OCI-M1 (cell line): ENCODE measurements at regions not wholly inside any gene's neighbourhood (a gene's known extent, or its start where the extent isn't known, plus 50 kb on each side); places are given as distances from the start of the nearest gene placed in this dataset.
A peak's percentile ranks its signal among the peaks of the same experiment; 100 is the strongest.

Experiments
- DNase-seq: peaks from one replicate; lab custom pipeline; 2025; lab: John Stamatoyannopoulos, UW

- DNase-seq, result no peak
These were observed 79.0 kb upstream of the JUN start for GRCh38 chr1:58862728-58863385.

- DNase-seq, result no peak
These were observed 80.8 kb upstream of the JUN start for GRCh38 chr1:58864654-58865053.

DNA sequence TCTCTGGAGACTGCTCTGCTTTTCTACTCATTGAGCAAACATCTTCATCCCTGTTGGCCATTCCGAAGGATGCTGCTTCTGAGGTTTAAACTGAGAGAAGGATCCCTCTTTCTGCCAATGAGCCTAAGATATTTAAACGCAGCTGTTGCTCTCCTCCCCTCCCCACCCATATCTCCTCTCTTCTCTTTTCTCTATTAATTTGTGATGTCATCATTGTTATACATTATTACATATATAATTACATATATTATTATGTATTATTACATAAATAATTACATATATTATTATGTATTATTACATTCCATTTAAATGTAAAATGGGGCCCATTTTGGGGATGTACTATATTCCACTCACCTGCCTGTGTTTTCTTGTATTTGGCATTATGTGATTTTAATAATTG is 82.7 kb upstream of the JUN start:
- no peak for DNase-seq

- no peak for DNase-seq
These were observed 85.9 kb upstream of the JUN start for GRCh38 chr1:58869638-58870297.

DNA sequence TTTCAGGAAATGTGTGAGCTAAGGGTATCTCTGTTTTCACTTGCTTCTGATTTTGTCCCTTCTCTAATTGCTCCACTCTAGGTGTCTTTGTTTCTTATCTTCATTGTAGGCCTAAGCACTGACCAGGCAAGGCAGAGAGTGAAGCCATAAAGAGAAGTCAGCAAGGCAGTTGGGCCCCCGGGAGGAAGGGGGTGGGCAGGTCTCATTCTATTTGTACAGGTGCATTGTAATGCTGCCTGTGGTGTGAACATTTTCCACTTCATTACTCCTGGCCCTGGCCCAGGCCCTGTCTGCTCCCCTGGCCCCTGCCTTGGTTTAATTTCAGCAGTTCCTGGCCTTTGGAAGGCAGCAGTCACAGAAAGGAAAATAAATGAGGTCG is 86.4 kb upstream of the JUN start:
- DNase-seq, result no peak

GRCh38 chr1:58874342-58874741 is 90.5 kb upstream of the JUN start:
- DNase-seq, result no peak

- no peak for DNase-seq
These were observed 91.2 kb upstream of the JUN start for GRCh38 chr1:58874757-58875755.

DNA sequence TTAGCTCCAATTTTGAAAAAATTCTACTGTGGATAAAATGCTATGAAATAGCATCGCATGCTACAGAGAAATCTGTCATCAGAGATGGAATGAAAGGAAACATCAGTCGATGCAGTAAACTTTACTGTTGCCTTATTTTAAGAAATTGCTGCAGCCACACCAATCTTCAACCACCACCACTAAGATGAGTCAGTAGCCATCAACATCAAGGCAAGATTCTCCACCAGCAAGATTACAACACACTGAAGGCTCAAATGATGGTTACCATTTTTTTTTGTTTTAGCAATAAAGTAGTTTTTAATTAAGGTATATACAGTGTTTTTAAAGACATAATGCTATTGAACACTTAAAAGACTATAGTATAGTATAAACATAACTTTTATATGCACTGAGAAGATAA is 95.6 kb upstream of the JUN start:
- DNase-seq, result no peak

- DNase-seq, result no peak
These were observed 96.7 kb upstream of the JUN start for GRCh38 chr1:58880592-58880991.

DNA sequence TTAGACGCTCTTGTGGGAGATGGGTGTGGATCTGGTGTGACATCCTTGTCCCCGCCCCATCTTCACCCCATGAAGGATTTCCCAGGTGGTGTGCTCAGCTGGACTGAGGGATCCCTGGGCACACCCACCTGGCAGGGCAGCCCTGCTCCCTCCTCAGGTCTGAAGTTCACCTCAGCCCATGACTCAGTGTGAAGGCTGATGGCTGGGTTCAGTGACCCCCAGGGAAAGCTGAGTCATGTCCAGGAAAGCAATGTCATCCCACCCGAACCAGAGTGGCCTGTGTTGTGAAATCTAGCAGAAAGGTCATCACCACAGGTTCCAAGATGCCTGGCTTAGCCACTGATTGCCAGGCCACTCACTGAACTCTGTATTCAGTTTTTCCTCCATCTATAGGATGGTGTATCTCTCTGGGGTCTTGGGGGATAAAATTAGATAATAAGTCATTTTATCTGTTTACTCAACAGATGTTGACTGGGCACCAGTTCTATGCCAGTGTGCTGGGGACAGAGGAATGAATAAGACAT is 97.7 kb upstream of the JUN start:
- DNase-seq, result peak; percentile 70

DNA sequence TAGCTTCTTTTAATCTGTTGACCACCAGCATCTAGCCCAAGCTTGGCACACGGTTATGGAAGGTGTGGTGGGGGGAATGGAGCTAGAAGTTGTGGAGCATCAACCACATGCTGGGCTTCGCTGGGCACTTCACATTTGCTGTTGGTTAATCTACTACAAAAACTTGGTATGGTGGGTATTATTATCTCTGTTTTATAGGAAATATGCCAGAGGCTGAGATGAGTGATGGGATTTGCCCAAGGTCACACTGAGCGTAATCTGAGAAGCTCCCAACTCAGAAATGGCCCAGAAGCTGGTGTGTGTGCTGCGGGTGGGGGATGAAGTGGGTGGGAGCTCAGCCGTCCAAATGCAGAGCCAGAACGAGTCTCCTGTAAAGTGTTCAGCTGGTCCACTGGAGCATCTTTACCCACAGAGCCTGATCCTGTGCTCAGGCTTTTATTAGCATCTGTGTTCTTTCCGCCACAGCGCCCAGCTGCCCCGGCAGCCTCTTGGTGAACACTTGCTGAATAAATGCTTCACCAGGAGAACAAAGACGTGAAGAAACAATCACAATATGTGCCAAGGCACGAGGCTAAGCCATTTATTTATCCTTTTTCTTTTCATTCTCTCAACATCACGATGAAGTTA is 98.6 kb upstream of the JUN start:
- no peak for DNase-seq

DNA sequence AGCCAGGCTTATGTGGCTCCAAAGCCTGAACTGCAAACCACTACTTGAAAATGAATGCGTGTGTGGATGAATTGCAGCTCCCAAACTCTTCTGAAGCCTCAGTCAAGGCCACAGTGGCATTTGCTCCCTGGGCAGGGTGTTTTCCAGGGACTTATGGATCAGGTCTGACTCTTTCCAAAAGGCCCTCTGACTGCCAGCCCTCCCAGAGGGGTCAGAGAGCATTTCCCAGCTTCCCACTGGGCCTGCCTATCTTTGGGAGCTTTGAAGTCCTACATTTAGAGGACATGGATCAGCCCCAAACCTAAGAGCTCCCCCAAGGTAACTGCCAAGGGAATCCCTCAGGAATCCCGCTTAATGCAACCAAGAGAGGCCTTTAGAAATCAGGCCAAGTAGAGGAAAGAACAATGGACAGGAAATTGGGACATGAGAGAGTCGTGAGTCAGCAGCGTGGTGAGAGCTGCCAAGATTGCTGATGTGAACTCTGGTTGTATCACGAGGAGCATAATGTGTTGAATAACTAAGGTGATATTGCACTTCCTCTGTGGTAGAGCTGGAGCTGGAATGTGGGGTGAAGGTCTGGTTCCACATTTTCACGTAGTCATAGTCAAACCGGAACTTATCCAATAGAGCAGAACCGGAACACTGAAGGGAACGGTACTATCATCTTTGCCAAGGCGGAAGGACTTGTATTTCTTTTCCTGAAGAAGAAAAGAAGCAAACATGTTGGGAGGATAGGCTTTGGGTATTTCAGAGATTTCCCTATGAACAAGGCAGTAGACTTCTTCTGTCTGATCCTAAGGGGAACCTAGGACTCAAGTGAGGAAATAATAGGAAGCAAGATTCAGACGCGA is 99.4 kb upstream of the JUN start:
- DNase-seq, result peak; percentile 89

- peak; percentile 92 for DNase-seq
These were observed 100.1 kb upstream of the JUN start for GRCh38 chr1:58883888-58884482.

DNA sequence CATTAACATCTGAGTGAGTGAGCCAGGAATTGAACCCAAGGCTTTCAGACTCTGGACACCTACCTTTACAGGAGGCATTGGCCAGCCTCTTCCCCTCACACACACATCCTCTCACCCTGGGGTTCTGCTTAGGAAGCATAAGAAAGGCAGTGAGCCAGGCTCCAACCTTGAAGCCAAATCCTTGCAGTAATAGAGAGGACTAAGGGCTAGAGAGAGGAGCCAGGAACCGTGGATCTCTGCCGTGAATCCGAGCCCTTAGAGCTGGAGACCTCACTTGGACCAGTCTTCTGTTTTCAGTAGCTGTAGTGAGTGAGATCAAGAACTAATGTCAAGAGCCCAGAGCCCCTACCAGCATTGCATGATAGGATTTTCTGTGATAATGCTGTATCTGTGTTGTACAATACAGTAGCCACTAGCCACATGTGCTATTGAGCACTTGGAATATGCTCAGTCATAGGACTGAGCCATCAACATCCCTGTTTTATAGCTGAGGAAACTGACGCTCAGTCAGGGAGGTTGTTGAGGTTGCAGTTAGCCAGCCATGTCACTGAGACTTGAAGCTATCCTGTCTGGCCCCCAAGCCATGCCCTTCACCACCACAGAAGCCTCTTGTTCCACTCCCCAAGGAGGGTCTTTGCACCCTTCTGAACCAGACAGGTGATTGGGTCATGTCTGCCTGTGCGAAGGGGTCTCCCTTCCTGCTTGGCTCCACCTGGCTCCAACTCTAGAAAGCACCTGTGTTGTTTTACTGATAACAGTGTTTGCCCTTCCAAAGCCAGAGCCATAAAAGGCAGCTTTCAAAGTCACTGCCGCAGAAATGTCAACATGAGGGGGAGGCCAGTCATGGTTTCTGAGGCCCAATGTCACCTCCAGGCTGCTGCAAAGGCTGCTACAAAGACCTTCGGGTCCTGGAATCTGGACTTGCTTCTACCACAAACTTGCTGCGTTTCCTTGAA is 101.1 kb upstream of the JUN start:
- DNase-seq, result peak; percentile 53

DNA sequence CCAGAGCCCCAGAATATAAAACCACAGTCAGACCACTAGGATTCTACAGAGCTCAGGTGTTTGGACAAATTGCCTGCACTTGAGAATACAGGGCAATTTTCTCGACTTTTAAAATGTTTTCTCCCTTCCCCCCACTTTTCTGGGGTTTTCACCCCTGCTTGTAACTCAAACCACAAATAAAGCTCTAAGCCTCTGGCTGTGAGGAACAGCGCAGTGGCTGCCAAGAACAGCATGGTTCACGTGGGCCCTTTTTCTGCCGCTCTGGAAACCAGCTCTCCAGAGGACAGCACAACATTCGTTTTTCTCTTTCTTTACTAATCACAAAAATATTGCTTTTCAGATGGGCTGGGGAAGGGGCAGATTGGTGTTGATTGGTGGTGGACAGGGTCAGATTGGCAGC is 102.2 kb upstream of the JUN start:
- no peak for DNase-seq

DNA sequence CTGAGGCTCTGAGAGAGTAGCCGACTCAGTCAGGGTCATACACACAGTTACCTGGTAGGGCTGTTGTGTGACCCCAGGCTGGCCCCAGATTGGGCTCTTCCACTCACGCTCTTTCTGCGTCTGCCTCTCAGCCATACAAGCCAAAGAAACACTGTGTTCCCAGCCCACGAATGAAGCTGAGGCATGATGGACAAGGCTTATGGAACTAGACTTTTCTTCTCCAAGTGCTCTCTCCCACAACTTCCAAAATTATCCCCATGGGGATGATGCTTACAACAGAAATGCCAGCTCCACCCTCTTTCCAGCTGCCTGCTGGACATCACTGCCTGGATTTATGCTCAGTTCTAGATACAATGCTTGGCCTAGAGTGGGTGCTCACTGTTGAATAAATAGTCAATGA is 102.8 kb upstream of the JUN start:
- DNase-seq, result no peak

- no peak for DNase-seq
These were observed 103.2 kb upstream of the JUN start for GRCh38 chr1:58887059-58887458.

DNA sequence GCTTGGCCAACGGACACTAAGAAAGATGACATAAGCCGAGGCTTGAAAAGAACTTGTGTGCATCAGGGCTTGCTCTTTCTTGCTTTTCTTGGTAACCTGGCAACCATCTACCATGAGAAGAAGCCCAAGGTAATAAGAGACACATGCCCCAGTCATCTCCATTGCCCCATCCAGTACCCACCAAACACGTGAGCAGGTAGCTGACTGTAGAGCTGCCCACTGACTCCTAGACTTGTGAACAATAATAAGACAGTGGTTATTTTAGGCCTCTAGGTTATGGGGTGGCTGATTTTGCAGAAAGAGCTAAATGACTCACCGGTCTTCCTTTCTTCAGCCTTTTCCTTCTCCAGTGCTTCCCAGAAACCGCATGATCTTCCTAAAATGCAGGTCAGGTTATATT is 105.0 kb upstream of the JUN start:
- no peak for DNase-seq

DNA sequence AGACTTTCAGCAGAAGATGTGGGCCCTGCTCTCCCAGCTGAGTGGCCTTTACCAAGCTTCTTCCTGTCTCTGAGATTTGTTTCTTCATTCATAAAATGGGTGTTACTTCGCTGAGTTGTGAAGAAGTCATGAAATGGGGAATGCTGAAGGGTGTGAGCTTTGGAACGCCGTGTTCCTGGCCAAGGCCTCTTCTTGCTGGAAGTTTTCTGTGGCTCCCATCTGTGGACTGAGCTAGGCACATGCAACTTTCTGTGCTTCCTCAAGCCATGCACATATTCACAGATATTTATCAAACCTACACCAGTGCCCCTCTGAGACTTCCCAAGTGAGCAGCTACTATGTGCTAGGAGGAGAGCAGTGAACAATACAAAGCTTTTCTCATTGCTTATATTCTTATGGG is 106.3 kb upstream of the JUN start:
- DNase-seq, result no peak

GRCh38 chr1:58890609-58891008 is 106.8 kb upstream of the JUN start:
- no peak for DNase-seq
